ENCODE measurements at regions not wholly inside any gene's neighbourhood (a gene's known extent, or its start where the extent isn't known, plus 50 kb on each side); places are given as distances from the start of the nearest gene placed in this dataset.
"Not testable (repeated sequence)": the region's sequence is repeated elsewhere in the genome, so short reads cannot be mapped to it uniquely, and the experiment has no call there.

DNA sequence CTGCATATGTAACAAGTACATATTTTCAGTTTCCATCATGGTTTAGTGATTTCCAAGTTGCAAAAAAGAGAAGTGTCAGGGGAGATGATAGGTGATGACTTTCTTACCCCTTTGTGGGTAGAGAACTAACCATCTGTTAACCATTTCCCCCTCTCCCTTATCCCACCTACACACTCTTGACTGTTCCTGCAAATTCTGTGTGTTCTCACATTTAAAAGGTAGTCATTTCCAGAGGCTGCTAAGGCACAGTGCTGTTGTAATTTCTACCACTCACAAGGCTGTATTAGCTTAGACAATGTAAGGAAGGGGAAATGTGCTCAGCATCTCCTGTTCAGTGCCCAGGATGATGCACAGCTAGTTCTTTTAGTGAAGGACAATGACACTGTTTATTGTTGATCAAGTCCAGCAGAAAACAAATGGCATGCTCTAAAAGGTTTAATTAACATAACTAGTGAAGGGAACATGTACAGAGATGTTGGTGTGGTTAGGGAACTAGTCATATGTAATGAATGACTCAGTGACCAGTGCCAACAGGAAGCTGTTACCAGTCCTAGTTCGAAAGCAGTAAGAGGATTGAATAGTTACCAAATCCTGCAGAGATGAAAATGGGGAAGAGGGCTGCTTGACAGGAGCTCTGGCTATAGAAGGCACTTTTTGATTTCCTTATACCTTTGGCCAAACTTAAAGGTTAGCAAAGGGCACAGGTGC, 165.1 kb downstream of the PLK2 start:
- DNase-seq, result peak; percentile 20

DNA sequence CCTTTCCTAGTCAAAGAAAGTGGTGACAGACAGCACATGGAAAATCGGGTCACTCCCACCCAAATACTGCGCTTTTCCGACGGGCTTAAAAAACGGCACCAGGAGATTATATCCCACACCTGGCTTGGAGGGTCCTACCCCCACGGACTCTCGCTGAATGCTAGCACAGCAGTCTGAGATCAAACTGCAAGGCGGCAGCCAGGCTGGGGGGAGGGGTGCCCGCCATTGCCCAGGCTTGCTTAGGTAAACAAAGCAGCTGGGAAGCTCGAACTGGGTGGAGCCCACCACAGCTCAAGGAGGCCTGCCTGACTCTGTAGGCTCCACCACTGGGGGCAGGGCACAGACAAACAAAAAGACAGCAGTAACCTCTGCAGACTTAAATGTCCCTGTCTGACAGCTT, 171.6 kb downstream of the PLK2 start:
- DNase-seq, result not testable (repeated sequence)

DNA sequence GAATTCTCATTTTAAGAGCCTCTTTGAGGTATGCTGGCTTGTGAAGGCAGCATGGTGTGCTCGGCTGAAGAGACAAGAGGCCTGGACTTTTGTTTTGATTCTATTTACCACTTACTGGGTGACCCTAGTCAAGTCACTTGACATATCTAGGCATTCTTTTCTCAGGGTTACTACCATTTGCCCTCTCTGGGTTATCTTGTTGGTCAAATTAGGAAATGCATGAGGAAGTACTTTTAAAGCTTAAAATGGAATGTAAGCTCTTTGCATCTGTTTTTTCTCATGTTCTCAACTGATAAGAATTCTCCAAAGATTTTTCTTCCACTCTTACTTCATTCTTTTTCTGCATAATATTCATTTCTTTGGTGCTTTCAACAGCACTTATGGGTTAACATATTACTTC, 173.1 kb downstream of the PLK2 start:
- no peak for DNase-seq

DNA sequence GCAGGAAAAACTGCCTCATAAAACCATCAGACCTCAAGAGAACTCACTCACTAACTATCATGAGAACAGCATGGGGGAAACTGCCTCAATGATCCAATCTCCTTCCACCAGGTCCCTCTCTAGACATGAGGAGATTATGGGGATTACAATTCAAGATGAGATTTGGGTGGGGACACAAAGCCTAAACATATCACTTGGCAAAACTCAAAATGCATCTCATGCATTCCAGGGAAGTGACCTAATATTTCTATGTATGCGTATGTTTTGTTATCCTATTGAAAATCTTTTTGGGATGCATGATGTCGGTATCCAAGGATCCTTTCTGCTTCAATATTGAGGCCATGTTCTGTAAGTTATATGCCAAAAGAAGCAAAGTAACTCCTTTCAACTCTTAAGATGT, 174.0 kb downstream of the PLK2 start:
- DNase-seq, result no peak

DNA sequence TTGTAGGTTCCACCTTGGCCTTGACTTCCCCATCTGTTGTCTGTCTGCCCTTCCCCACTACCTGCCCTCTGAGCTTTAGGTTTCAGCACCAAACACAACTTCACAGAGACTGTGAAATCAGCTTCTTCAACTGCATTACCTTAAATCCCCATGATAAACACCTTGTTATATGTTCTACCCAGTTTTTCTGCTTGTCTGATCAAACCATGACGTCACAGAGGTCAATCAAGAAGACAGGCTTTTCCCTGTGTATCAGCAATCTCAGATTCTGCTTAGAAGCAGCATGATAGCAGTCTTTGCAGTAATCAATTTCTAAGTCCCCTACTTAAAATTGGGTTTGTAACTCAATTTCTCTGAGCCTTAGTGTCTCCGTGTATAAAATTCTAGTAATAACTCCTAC, 175.0 kb downstream of the PLK2 start:
- DNase-seq, result no peak

DNA sequence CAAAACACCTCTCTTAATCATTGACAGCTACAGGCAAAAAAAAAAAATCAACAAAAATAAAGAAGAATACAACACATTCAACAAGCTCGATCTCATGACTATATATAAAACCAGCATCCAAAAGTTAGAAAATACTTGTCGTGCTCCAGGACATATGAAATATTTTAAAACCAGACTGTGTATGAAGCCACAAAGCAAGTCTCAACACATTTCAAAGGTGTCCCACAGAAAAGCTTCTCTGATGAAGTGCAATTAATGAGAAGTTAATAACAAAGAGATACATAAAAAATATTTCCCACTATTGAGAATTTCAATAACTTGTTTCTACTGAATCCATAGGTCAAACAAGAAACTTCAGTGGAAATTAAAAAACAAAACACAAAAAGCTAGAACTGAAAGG, 178.7 kb downstream of the PLK2 start:
- DNase-seq, result no peak

- no peak for DNase-seq
These were observed 180.6 kb downstream of the PLK2 start for GRCh38 chr5:58279259-58279658.

DNA sequence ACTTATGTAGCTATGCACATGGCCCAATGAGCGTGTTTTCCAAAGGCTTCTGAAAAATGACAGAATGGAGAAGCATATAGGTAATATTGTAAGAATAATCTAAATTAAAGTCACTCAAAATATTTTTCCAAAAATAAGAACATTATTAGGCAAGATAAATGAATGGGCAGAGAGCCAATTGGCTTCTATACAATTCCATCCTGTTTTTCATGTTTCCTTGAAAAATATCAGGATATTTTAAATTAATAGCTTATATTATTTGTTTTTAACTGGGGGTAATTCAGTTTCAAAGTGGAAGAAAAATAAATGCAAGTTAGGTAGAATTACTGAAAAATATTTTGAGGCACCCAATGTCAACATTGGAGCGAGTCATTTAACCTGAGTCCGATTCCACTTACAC, 183.5 kb downstream of the PLK2 start:
- DNase-seq, result no peak

DNA sequence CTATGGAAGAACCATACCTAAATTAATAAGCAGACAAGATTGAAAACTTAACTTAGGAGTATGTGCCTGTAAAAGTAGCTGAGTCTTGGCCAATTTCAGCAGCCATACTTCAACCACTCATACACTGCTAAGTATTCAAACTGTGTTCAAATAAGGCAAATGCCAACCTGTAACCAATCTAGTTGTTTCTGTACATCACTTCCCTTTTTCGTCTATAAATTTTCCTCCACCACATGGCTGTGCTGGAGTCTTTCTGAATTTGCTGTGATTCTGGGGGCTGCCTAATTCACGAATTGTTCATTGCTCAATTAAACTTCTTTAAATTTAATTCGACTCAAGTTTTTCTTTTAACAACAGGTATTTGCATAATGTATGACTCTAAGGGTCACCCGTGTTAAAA, 184.4 kb downstream of the PLK2 start:
- no peak for DNase-seq

- no peak for DNase-seq
These were observed 185.7 kb downstream of the PLK2 start for GRCh38 chr5:58274191-58274590.

DNA sequence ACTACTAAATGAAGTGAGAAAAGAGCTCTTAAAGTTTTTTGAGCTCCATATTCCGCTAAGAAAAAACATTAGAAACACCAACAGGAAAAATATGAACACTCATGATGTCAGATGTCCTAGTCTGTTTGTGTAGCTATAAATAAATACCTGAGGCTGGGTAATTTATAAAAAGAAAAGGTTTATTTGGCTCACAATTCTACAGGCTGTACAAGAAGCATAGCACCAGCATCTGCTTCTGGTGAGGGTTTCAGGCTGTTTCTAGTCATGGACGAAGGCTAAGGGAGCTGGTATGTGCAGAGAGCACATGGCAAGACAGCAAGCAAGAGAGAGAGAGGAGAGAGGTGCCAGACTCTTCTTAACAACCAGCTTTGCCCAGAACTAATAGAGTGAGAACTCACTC, 186.2 kb downstream of the PLK2 start:
- DNase-seq, result no peak

DNA sequence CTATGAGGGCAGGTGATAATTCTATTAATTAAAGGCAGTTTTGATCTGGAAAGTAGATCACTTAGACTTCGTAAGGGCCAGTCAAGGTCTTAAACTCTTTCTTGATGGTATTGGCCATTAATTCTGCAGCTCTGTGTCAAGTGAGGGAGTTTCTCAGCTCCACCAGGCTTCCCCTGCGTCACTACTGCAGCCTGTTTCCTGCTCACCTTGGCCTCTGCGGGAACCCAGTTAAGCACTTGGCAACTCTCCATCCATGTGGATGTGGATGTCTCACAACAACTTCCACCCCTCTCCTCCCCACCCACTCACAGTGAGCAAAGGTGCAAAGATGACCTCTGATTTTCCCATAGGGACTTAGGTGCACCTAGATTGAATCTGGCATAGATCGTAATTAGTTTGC, 191.6 kb downstream of the PLK2 start:
- DNase-seq, result no peak

DNA sequence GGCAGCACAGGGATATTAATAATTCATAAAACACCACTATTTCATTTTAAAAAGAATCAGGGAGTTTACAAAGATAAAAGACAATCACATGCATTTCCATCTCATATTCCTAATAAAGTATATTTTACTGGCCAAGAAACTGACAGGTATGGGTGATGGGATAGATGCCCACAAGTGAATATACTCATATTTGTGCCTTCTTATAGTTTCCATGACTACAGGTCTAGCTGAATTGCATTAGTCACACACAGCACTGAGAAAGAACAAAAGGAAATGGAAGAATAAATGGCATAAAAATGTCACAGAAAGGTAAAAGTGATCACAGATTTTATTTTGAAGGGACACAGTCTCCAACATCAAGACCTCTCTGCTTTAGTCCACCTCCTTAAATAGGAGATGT, 193.5 kb downstream of the PLK2 start:
- DNase-seq, result no peak

DNA sequence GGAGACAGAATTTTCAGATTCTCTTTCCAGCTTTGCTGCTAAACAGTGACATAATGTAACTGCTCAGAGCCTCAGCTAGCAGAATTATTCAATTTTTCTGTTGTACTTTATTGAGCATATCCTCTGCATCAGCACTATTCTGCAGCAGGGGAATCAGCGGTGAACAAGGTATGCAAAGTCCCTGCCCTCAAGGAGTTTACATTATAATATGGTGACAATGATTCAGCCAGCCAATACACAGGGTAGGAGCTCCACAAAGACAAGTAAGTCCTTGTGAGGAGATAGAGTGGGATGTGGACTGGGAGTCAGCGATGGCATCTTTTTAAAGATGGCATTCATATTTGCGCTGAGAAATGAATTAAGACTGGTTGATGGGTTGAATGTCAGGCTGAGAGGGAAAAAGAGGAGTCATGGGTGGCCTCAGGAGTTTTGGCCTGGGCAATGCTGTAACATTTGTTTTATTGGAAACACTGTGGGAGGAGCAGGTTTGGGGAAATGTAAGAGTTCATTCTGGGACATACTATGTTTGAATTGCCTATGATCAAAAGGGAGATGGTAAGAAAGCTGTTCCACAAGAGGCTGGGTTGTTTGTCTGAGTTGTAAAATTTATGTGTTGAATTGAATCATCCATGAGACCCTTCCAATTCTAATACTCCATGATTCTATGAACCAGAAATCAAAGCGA, 194.5 kb downstream of the PLK2 start:
- DNase-seq, result no peak

DNA sequence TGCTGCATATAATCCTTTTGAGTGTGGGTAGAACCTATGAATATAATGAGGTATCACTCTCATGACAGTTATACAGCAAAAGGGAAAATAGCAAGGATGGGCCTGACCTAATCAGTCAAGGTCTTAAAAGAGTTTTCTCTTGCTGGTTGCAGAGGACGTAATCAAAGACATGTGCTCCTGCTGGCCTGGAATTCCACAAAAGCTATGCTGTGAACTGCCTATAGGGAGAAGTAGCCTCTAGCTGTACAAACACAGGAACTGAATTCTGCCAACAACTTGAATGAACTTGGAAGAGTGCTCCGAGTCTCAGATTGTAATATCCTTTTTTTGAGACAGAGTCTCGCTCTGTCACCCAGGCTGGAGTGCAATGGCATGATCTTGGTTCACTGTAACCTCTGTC, 195.6 kb downstream of the PLK2 start:
- DNase-seq, result no peak

GRCh38 chr5:58263296-58263695, 196.6 kb downstream of the PLK2 start:
- DNase-seq, result no peak

GRCh38 chr5:58262226-58262625, 197.7 kb downstream of the PLK2 start:
- DNase-seq, result no peak

GRCh38 chr5:58261605-58262004, 198.3 kb downstream of the PLK2 start:
- no peak for DNase-seq

GRCh38 chr5:58260243-58260642, 199.6 kb downstream of the PLK2 start:
- no peak for DNase-seq

- no peak for DNase-seq
These were observed 200.2 kb downstream of the PLK2 start for GRCh38 chr5:58259685-58260152.

DNA sequence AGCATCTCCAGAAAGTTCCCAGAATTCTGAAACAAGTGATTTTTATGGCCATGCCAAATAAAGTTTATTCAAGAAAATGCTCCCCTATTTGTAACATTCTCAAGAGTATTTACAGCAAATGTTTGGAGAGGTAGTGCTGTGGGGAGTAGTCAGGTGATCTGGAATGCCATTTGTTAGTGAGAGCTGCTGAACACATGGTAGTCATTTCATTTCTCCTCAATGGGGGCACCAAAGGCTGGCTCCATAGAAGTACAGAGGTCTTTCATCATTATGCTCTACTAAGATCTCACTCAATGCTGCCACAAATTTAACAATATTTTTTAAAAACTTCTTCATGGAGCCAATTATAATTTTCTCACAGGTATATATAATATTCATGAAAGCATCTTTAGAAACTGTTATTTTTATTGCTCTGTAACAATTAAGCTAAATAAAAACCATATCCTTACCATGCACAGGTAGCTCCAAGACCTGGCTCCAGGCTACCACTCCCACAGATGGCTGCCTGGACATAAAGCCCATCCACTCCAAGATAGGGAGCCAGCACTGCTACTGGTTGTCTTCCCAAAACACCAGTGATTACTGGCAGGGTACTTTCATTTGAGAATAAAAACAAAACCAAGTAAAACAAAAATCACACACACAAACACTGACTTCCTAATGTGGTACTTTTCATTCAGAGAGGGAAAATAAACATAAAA, 200.8 kb downstream of the PLK2 start:
- no peak for DNase-seq

GRCh38 chr5:58255970-58256369, 203.9 kb downstream of the PLK2 start:
- DNase-seq, result no peak

GRCh38 chr5:58255386-58255785, 204.5 kb downstream of the PLK2 start:
- DNase-seq, result no peak

- DNase-seq, result no peak
These were observed 211.7 kb downstream of the PLK2 start for GRCh38 chr5:58248221-58248620.
